ENCODE measurements at regions not wholly inside any gene's neighbourhood (a gene's known extent, or its start where the extent isn't known, plus 50 kb on each side); places are given as distances from the start of the nearest gene placed in this dataset.
"Not testable (repeated sequence)": the region's sequence is repeated elsewhere in the genome, so short reads cannot be mapped to it uniquely, and the experiment has no call there.

GRCh38 chr4:85165808-85166207, 199.3 kb upstream of the WDFY3 start:
- no peak for DNase-seq (ENCODE audit: low read depth in 2 of 2)

- no peak for DNase-seq (ENCODE audit: low read depth in 2 of 2)
Observed at GRCh38 chr4:85166318-85166717, 199.8 kb upstream of the WDFY3 start.

- no peak for DNase-seq (ENCODE audit: low read depth in 2 of 2)
Observed at GRCh38 chr4:85168234-85168834, 201.8 kb upstream of the WDFY3 start.

DNA sequence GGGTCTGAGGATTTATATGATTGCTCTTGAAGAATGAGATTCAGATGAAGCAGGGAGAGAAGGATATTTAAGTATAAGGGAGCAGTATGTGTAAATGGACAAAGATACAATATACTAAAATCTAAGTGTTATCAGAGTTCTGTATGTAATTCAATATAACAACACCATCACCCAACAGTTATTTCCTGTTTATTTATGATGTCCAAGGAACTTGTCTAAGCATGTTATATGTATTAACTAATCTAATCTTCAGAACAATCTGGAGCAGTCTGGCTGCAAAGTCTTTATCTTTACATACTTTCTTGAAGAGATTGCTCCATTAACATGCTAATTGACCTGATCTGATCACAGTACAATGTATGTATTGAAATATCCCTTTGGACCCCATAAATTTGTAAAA, 203.8 kb upstream of the WDFY3 start:
- no peak for DNase-seq (ENCODE audit: low read depth in 2 of 2)

DNA sequence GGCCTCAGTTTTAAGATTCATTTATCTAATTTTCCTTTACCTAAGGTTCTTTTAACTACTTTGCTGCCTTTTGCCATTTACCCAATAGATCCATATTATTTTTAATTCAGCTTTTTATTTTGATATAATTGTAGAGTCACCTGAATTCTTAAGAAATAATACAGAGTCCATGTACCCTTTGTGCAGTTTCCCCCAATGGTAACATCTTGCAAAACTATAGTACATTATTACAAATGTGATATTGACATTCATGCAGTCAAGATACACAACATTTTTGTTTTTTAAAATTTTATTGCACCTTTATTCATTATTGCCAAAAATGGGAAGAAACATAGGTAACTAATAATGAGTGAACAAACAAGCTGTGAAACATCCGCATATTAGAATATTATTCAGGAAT, 208.7 kb upstream of the WDFY3 start:
- DNase-seq (ENCODE audit: low read depth in 2 of 2), result no peak

GRCh38 chr4:85177092-85177491, 210.6 kb upstream of the WDFY3 start:
- no peak for DNase-seq (ENCODE audit: low read depth in 2 of 2)

DNA sequence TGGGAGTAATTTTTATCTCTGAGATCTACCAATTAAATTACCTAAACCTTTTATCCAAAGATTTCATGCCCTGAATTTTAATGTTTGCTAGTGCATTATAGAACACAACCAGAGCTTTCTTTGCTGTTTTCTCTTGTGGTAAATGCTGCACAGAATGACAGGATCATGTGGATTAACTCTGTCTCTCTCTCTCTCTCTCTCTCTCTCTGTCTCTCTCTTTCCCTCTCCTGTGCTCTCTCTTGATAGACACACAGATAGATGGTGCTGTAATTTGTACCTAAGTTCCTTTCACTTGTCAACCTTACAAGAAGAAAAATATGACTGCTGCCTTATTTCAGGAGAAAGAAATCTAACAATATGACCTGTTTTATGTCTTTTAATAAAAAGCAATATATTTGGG, 211.2 kb upstream of the WDFY3 start:
- DNase-seq (ENCODE audit: low read depth in 2 of 2), result no peak

GRCh38 chr4:85180533-85180932, 214.0 kb upstream of the WDFY3 start:
- no peak for DNase-seq (ENCODE audit: low read depth in 2 of 2)

DNA sequence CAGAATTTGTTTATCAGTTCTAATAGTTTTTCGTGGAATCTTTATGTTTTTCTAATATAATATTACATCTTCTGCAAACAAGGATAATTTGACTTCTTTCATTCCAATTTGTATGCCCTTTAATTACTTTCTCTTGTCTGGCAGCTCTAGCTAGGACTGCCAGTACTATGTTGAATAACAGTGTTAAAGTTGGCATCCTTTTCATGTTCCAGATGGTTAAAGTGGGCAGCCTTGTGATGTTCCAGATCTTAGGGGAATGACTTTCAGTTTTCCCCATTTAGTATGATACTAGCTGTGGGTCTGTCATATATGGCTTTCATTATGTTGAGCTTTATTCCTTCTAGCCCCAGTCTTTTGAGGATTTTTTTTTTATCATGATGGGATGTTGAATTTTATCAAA, 220.6 kb upstream of the WDFY3 start:
- DNase-seq (ENCODE audit: low read depth in 2 of 2), result no peak

GRCh38 chr4:85196015-85196414, 229.5 kb upstream of the WDFY3 start:
- DNase-seq (ENCODE audit: low read depth in 2 of 2), result not testable (repeated sequence)

DNA sequence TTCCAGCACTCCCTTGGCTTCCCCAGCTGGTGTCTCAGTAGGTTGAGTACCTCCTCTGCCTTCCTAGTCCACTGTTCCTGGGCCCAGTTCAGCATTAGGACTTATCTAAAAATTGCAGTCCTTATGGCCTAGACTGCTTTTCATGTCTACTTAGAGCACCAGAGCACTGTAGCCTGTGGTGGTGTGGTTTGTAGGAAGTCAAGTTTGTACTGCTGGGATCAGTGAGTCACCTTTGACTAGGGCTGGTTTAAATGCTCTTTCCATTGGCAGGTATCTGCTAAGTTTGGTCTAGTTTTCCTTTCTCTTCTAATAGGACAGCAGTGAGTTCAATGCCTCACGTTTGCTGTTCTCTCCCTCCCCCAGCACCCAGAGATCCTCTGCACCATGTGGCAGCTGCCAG, 233.6 kb upstream of the WDFY3 start:
- no peak for DNase-seq (ENCODE audit: low read depth in 2 of 2)

DNA sequence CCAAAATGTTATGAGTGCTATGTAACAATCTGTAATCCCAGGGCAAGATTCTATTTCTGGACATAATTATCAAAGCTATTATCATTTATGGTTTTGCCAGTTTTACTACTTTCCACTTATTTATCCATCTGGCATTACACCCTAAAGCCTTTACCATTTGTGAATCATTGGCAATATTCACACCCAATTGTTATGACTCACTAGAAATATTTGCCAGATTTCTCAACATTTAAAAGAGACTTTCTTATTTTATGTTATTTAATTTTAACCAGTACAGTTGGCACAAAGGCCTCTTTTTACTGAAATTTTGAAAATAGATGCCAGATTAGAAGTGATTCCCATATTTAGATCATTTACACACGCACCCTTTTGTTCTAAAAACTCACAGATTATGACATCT, 242.7 kb upstream of the WDFY3 start:
- no peak for DNase-seq (ENCODE audit: low read depth in 2 of 2)

DNA sequence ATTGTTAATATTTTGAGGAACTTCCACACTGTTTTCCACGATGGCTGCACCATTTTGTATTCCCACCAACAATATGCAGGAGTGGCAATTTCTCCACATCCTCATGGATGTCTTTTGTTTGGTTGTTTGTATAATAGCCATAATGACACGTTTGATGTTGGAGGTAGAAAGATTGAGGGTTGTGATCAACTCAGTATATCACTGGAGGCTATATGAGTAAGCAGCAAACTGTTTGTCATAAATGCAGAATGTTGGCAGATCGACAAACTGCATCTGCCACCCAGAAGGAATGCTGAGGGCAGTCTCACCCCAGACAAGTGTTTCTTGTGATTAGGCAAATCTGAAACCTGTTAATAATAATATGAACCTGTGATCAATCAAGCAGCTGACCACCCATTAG, 243.9 kb upstream of the WDFY3 start:
- DNase-seq (ENCODE audit: low read depth in 2 of 2), result no peak

DNA sequence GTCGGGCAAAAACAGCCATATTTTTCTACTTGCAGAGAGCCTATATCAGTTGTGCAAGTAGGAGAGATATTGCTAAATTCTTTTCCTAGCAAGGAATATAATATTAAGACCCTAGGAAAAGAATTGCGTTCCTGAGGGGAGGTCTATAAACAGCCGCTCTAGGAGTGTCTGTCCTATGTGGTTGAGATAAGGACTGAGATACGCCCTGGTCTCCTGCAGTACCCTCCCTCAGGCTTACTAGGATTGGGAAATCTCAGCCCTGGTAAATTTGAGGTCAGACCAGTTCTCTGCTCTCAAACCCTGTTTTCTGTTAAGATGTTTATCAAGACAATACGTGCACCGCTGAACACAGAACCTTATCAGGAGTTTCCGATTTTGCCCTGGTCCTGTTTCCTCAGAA, 250.1 kb upstream of the WDFY3 start:
- not testable (repeated sequence) for DNase-seq (ENCODE audit: low read depth in 2 of 2)

DNA sequence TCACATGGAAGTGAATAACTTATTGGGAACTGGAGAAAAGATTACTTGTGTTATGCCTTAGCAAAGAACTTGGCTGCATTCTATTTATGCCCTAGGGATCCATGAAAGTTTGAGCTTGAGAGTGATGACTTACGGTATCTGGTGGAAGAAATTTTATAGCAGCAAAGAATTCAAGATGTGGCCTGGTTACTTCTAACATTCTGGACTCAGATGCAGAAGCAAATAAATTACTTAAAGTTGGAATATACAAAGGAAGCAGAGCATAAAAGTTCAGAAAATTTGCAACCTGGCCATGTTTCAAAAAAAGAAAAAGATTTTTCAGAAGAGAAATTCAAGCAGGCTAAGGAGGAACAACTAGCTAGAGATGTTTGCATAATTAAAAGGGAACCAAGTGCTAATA, 252.3 kb upstream of the WDFY3 start:
- DNase-seq (ENCODE audit: low read depth in 2 of 2), result no peak

DNA sequence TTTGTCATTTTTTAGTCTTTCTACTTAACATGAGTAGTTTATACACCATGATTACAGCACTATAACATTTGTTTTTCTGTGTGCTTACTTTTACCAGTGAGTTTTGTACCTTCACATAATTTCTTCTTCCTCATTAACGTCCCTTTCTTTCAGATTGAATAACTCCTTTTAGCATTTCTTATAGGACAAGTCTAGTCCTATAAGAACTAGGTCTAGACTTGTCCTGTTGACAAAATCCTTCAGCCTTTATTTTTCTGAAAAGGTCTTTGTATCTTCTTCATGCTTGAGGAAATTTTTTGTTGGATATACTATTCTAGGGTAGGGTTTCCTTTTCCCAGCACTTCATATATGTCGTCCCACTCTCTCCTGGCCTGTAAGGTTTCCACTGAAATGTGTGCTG, 253.3 kb upstream of the ARHGAP24 start:
- no peak for DNase-seq (ENCODE audit: low read depth in 2 of 2)

GRCh38 chr4:85222561-85222960, 252.4 kb upstream of the ARHGAP24 start:
- DNase-seq (ENCODE audit: low read depth in 2 of 2), result no peak

DNA sequence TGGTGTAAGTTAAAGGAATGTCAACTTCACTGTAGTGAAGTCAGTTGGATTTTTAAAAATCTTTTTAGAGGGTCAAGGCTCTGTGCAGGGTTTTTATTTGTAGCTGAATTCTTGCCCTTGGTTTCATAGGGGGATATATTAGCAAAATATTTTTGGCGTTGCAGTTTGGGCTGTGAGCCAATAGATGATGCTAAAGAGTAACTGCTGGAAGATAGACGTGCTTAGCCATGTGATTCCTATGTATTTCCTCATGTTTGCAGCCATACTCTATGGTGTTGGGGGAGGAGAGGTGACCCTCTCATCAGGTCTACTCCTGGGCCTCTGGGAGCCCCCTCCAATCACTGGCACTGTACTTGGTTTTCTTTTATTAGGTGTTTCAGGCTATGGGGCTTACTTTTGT, 246.7 kb upstream of the ARHGAP24 start:
- no peak for DNase-seq (ENCODE audit: low read depth in 2 of 2)

- no peak for DNase-seq (ENCODE audit: low read depth in 2 of 2)
Observed at GRCh38 chr4:85233516-85233915, 241.4 kb upstream of the ARHGAP24 start.

DNA sequence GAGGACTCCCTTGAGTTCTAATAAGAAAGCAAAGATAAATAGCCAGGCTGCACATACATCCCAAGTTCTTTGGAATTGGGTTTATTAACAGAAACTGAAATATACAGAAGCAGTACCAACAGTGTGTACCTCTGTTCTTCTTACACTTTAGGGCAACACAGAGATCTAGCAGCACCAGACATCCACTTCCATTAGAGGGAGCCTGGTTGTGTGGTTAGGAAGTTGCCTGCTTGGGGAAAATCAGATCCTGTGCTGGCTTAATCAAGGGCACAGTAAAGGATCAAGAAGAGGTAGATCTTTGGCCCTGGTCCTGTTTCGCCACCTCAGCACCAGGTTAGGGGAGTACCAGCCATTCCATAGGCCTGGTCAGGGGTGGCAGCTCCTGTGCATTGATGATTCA, 231.1 kb upstream of the ARHGAP24 start:
- DNase-seq (ENCODE audit: low read depth in 2 of 2), result no peak

GRCh38 chr4:85244638-85245037, 230.3 kb upstream of the ARHGAP24 start:
- no peak for DNase-seq (ENCODE audit: low read depth in 2 of 2)

GRCh38 chr4:85246055-85246454, 228.9 kb upstream of the ARHGAP24 start:
- DNase-seq (ENCODE audit: low read depth in 2 of 2), result no peak

- DNase-seq (ENCODE audit: low read depth in 2 of 2), result no peak
Observed at GRCh38 chr4:85250852-85251251, 224.1 kb upstream of the ARHGAP24 start.

DNA sequence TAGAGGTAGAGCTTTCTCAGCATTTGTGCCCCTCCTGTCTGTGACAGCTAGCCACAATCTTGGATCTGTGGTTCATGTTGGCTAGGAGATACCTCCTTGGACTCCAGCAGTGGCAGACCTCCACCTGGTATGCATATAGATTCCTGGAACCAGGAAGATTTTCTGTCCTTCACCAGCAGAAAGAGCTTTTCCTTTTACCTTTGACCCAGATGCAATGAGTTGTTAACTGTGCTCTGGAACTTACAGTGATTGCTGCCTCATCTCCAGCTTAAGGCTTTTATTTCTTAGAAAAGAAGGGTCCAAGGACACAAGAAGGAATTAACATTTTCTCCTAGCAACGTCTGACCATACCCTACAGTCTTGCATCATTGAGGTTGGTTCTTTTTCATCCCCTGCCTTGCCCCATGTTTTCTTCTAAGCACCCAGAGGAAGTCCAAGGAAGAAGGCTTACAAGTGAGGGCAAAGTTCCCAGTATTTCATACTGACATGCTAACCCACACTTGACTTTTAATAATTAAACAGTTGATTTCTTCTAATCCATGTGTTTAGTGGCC, 217.1 kb upstream of the ARHGAP24 start:
- no peak for DNase-seq (ENCODE audit: low read depth in 2 of 2)
